ENCODE measurements at regions not wholly inside any gene's neighbourhood (a gene's known extent, or its start where the extent isn't known, plus 50 kb on each side); places are given as distances from the start of the nearest gene placed in this dataset.
"Not testable (repeated sequence)": the region's sequence is repeated elsewhere in the genome, so short reads cannot be mapped to it uniquely, and the experiment has no call there.

DNA sequence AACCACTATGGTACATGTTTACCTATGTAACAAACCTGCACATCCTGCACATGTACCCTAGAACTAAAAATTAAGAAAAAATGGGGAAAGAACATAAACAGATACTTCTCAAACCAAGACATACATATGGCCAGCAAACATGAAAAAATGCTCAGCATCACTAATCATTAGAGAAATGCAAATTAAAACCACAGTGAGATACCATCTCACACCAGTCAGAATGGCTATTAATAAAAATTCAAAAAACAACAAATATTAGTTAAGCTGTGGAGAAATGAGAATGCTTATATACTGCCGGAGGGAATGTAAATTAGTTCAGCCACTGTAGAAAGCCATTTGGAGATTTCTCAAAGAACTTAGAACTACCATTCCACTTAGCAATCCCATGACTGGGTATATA lies 126.1 kb downstream of the NFKBIZ start:
- TF ChIP-seq, protein P1, sequence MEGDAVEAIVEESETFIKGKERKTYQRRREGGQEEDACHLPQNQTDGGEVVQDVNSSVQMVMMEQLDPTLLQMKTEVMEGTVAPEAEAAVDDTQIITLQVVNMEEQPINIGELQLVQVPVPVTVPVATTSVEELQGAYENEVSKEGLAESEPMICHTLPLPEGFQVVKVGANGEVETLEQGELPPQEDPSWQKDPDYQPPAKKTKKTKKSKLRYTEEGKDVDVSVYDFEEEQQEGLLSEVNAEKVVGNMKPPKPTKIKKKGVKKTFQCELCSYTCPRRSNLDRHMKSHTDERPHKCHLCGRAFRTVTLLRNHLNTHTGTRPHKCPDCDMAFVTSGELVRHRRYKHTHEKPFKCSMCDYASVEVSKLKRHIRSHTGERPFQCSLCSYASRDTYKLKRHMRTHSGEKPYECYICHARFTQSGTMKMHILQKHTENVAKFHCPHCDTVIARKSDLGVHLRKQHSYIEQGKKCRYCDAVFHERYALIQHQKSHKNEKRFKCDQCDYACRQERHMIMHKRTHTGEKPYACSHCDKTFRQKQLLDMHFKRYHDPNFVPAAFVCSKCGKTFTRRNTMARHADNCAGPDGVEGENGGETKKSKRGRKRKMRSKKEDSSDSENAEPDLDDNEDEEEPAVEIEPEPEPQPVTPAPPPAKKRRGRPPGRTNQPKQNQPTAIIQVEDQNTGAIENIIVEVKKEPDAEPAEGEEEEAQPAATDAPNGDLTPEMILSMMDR (IDR thresholded peaks at IDR 0.05; ENCODE audit: borderline replicate concordance, extremely low read depth, low read length, poor library complexity, severe bottlenecking), result not testable (repeated sequence)
- TF ChIP-seq EZH2 (IDR thresholded peaks at IDR 0.05; ENCODE audit: borderline replicate concordance, low read depth, low read length, severe bottlenecking), result not testable (repeated sequence)

Measured in DND-41 (cell line).